NCI-H345 treated with DMSO at 0.1 percent for 48 hours (cell line): ENCODE measurements at regions not wholly inside any gene's neighbourhood (a gene's known extent, or its start where the extent isn't known, plus 50 kb on each side); places are given as distances from the start of the nearest gene placed in this dataset.
A peak's percentile ranks its signal among the peaks of the same experiment; 100 is the strongest.
"Not testable (repeated sequence)": the region's sequence is repeated elsewhere in the genome, so short reads cannot be mapped to it uniquely, and the experiment has no call there.

ENCODE experiments used
- DNase-seq: peaks from one replicate; lab custom pipeline; 2025; ENCODE audit not compliant: unreplicated experiment; lab: John Stamatoyannopoulos, UW

GRCh38 chr7:13124629-13125028 lies 437.2 kb downstream of the ARL4A start:
- DNase-seq = not testable (repeated sequence)

GRCh38 chr7:13126347-13126746 lies 438.9 kb downstream of the ARL4A start:
- DNase-seq = no peak

- DNase-seq = no peak
Measured at GRCh38 chr7:13130321-13130720, 442.9 kb downstream of the ARL4A start.

DNA sequence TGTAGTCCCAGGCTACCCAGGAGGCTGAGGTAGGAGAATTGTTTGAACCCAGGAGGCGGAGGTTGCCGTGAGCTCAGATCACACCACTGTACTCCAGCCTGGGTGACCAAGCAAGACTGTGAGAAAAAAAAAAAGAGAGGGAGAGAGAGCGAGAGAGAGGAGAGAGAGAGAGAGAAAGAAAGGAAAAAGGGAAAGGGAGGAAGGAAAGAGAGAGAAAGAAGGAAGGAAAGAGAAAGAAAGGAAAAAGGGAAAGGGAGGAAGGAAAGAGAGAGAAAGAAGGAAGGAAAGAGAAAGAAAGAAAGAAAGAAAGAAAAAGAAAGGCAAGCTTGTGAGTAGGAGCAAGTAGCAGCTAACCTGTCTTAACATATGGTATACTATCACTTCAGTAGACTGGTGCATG lies 443.5 kb downstream of the ARL4A start:
- not testable (repeated sequence) for DNase-seq

- DNase-seq = no peak
Measured at GRCh38 chr7:13132314-13132713, 444.9 kb downstream of the ARL4A start.

DNA sequence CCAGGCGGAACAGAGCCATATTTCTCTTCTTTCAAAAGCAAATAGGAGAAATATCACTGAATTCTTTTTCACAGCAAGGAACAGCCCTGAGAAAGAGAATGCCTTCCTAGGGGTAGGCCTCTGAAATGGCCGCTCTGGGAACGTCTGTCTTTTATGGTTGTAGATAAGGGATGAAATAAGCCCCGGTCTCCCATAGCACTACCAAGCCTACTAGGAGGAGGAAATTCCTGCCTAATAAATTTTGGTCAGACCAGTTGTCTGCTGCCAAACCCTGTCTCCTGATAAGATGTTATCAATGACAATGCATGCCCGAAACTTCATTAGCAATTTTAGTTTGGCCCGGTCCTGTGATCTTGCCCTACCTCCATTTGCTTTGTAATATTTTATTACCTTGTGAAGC lies 448.9 kb downstream of the ARL4A start:
- DNase-seq = not testable (repeated sequence)

GRCh38 chr7:13139436-13139835 lies 452.0 kb downstream of the ARL4A start:
- DNase-seq = no peak

GRCh38 chr7:13144673-13145072 lies 457.2 kb downstream of the ARL4A start:
- DNase-seq = no peak

DNA sequence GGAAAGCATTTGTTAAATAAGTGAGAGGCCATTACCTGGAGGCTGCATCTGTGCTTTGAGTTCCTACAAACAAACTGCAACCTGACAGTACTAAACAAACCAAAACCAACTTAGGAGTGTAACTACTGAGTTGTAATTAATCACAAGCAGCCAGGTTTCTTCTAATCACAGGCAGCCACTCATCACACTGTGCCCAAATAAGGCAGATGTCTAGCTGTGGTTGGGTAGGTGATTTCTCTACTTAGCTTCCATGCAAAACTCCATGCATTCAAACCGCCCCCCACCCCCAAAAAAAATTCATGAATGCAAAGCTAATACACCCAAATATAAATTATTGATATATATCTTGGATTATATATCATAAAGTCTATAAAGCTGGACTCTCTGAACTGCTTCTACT lies 461.1 kb downstream of the ARL4A start:
- DNase-seq = no peak

- no peak for DNase-seq
Measured at GRCh38 chr7:13151978-13152377, 464.5 kb downstream of the ARL4A start.

DNA sequence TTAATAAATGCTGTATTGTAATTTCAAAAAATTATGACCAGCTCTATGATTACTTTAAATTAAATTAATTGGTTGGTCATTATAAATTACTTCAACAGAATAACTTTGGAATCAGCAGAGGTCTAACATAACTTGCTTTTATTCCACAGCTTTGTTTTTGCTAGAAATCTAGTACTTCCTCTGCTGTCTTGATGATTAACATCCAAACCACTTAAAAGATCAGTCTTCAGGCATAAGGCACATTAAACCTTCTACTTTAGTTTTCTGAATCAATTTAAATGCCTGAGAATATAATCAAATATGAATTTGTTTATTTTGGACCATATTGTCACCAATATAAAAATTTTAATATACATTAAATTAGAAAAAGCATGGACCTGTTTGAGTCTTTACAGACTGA lies 465.3 kb downstream of the ARL4A start:
- no peak for DNase-seq

- no peak for DNase-seq
Measured at GRCh38 chr7:13153266-13153665, 465.8 kb downstream of the ARL4A start.

- DNase-seq = no peak
Measured at GRCh38 chr7:13153742-13154141, 466.3 kb downstream of the ARL4A start.

- DNase-seq = peak; percentile 2
Measured at GRCh38 chr7:13155188-13155587, 467.8 kb downstream of the ARL4A start.

- DNase-seq = no peak
Measured at GRCh38 chr7:13159003-13159402, 471.6 kb downstream of the ARL4A start.

DNA sequence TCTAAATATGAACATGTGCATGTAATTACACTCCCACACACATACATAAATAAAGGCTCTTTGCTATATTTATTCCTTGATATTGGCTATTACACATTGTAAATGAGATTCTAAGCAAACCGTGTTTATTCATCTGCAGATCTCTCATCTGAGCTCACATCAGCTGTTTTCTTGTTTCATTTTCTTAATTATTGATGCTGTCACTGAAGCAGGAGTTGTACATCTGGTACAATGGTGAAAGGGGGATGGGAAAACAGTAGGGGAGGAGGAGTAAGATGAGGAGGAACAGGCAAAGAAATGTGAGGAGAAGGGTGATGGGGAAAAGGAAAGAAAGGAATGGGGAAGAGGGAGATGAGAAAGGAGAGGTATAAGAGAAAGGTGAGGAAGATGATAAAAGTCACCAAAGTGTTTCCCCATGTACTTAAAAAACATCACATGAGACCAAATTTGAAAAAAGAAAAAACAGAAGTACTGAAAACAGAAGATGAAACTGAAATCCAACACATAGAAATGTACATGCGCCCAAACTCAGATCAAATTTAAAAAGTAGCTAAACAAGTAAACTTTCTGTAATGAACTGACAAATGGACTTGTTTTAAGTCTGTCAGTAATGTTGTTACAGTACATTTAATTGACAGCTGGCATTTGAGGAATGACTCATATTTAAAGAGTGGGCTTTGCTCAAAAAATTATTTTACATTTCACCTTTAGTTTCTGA lies 472.2 kb downstream of the ARL4A start:
- DNase-seq = no peak

GRCh38 chr7:13161125-13161524 lies 473.7 kb downstream of the ARL4A start:
- DNase-seq = no peak

DNA sequence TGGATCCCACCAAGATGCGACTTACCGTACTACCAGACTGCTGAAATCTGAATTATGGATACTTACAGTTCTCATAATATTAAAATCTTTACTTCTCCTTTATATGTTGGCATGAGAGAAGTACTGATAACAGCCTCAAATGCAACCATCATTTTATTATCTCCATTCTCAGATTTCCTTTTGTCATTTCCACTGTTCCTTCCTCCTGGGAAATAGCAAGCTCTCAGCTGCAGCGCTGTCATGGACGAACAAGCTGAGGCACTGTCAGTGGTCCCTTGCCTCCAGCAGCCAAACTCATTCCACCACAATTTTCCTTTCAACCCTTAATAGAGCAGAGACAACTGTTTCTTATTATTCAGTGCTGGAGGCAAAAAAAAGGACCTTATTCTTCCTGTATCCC lies 478.4 kb downstream of the ARL4A start:
- DNase-seq = no peak

GRCh38 chr7:13166801-13167200 lies 479.4 kb downstream of the ARL4A start:
- no peak for DNase-seq

- no peak for DNase-seq
Measured at GRCh38 chr7:13169356-13169755, 481.9 kb downstream of the ARL4A start.

GRCh38 chr7:13174991-13175390 lies 487.6 kb downstream of the ARL4A start:
- no peak for DNase-seq

GRCh38 chr7:13179011-13179582 lies 491.7 kb downstream of the ARL4A start:
- no peak for DNase-seq
